NCI-H345 (cell line): ENCODE measurements at regions not wholly inside any gene's neighbourhood (a gene's known extent, or its start where the extent isn't known, plus 50 kb on each side); places are given as distances from the start of the nearest gene placed in this dataset.

Experiments
- DNase-seq: peaks from one replicate; lab custom pipeline; 2025; lab: John Stamatoyannopoulos, UW

DNA sequence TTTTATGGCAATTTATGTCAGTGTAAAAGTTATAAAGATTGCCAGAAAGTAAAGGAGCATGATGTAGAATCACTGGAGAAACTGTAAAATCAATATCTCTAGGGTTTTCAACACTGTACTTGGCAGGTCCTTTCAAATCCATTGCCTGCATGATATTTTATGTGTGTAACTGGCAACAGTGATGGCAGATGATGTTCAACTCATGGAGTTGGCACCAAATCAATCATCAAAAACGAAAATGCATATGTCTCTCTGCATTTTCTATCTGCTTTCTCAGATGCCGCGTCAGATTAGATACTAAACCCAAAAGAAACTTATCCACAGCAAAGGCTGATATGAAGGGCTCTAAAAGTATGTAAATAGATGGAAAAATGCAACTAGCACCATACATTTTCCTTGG, 1395.5 kb upstream of the PIK3C3 start:
- no peak for DNase-seq

DNA sequence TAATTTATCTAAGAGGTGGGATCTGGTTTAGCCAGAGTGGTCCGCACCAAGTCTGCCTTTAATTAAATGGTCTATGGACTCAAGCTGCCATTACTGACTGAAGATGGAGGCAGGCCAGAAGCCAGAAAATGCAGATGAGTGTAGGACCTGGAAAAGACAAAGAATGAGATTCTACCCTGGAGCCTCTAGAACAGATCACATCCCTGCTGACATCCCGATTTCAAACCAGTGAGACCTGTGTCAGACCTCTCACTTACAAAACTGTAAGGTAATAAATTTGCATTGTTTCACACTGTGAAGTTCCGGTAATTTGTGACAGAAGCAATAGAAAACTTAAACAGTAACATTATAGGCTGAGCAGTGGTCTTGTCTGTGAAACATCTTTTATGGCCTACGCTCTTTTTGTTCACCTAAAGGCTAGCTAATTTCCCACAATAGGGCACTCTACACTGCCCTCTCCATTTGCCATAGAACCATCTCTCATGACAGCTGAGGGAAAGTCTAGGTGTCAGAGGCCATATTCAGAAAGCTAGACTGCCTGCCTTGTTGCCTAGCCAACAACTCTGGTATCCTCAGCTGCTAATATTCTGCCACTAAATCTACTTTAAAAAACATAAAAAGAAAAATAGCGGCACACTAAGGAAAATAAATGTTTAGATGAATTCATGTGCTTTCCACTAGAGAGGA, 1396.2 kb upstream of the PIK3C3 start:
- DNase-seq: no peak

DNA sequence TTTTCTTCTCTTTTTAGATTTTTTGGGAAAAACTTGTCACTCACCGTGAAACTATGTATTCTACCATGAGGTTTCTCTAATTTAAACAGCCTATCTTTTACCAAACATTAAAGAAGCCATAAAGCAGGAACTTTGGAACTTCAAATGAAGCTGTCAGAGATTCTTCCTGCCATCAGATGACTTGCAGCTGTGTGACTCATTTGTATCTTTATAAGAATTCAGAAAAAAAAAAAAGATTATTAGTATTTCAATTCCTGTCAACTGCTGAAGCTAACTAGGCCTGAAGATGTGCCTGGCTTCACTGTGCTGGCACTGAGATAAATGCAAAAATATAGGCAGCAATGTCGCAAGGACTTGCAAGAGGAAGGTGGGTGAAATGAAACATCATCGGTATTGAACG, 1399.1 kb upstream of the PIK3C3 start:
- DNase-seq: no peak

DNA sequence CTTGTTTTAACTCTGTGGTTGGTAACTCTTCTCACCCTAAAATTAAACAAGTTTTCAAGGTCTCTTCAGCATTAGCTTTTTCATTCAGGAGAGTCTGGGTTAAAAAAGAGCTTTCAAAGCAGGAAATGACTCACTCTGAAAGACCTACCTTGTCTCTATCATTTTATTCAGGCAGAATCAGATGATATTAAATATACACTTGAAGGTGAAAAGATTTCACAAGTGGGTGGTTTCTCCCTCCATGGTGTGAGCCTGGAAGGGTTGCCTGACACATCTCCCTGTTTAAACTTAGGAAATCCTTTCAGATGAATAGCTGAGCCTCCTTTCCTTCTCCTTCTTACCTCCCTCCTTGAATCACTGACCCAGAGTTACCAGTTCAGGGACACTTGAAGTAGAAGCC, 1402.0 kb upstream of the PIK3C3 start:
- DNase-seq: no peak

DNA sequence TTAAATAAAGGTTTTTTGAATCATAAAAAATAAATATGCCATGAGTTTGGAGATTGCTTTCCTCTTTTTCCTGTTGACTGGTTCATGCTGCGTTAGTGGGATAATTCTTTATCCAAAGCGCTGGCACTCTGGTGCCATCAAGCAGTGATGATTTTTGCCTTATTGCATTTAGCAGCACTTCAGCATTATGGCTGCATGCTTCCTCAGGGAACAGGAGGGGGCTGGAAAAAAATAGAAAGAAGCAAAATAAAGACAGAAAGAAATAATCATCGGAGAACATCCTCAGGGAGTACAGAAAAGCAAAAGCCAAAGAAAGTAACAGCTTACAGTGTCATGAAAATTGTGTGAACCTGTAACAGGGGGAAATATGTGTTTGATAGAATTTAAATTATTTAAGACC, 1408.2 kb upstream of the PIK3C3 start:
- no peak for DNase-seq

DNA sequence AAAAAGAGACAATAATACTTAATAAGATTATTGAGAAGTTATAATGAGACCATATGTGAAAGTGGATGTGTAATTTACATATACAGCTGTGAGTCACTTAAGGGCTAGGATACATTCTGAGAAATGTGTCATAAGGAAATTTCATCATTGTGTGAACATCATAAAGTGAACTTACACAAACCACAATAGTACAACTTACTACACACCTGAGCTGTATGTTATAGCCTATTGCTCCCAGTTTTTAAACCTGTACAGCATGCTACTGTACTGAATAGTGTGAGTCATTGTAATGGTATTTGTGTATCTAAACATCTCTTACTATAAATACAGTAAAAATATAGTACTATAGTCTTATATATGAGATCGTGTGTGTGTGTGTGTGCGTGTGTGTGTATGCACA, 1420.3 kb upstream of the PIK3C3 start:
- no peak for DNase-seq

DNA sequence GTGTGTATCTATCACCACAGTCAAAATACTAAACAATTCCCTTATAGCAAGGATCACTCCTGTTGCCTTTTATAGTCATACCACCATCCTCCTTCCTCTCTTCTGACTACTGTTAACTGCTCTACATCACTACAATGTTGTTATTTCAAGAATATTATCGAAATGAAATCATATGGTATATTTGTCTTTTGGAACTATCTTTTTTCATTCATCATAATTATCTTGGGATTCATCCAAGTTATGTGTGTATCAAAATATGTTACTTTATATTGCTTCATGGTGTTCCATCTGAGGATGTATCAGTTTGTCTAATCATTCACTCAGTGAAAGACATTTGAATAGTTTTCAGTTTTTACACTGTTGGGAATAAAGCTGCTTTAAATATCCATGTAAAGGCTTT, 1423.0 kb upstream of the PIK3C3 start:
- DNase-seq: no peak

DNA sequence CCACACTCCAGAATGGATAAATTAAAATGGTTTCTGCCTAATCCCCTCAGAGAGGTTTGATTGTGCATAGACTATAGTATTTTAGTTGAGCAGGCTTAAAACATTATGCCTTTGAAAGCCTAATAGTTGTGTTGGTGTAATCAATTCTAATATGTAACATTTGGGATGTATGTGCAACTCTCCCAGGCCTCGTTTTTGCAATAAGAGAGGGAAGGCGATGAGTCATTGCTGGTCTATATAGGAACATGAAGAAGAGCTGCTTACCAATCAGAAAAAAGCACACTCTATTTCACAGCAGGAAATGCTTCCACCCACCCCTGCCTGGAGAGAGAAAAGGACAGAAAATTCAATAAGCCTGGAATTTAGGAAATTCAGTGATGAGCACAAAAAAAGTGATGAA, 1424.0 kb upstream of the PIK3C3 start:
- DNase-seq: no peak

DNA sequence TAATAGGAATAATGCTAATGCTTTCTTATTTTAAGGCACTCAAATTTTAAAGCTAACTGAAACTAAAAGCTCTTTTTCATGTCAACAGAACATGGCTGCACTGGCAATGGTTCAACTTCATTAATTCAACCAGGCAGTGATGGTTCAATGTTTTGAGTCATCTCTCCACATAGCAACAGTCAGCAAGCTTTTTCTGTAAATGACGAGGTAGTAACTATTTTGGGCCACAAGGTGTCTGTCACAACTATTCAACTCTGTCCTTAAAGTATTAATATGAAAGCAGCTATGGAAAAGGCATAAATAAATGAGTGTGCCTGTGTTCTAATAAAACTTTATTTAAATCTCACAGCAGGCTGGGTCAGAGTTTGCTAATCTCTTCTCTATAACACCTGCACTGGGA, 1425.6 kb upstream of the PIK3C3 start:
- DNase-seq: no peak

DNA sequence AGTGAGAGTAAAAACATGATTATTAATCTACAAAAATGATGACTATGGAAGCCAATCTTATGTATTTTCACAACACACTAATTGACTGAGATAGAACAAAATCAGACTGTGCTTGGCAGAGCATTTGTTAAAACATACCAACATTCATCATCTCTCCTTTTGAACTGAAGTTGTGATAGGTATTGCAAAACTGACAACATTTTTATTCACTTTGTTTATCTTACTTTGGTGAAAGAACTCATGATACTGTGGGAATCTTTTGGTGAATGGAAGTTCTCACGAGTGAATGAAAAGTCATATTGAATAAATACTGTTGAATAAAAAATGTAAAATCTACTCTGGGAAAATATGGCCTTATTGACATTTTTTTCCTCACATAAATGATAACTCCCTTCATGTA, 1430.2 kb upstream of the PIK3C3 start:
- DNase-seq: no peak

DNA sequence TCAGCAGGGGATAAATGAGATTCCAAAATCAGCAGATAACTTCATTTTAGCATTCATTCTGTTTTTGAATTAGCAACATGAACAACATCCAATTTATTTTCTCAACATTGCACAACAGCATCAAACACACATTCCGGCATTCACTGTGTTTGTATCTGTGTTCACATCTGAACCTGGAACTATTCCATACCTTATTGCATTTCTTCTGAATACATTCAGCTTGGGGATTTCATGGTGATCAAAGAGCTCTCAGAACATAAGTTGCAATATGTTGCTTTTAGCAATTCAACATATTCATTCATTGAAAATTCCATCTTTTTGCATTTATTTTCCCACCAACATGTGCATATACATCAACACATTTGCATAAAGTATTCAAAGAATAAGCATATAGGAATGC, 1431.7 kb upstream of the PIK3C3 start:
- DNase-seq: no peak

DNA sequence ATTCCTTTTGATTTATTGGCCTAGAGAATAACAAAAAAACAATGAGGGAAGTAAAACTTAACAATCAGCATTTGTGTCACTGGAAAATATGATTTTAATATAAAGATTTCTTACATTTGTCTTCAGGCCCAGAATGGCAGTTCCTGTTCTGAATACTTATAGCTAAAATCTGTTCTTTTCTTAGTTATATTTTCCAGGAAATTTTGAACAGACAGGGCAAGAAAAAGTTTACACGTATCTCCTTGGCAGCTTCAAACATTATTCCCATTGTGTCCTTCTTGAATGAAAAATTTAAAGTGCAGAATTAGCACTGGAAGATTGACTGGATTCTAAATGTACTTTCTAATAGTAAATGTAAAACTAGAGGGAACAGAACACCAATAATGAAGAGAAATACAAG, 1454.0 kb upstream of the PIK3C3 start:
- no peak for DNase-seq

DNA sequence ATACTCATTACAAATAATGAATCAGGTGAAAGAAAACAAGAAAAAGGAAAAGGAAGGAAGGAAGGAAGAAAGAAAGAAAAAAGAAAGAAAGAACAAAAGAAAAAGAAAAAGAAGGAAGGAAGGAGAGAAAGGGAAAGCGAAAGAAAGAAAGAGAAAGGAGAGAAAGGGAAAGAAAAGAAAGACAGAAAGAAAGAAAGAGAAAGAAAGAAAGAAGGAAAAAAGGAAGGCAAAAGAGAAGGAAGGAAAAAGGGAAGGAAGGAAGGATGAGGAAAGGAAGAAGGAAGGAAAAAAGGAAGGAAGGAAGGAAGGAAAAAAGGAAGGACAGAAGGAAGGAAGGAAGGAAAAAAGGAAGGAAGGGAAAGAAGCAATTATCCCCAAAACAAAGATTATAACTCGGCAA, 1460.4 kb upstream of the PIK3C3 start:
- DNase-seq: no peak

DNA sequence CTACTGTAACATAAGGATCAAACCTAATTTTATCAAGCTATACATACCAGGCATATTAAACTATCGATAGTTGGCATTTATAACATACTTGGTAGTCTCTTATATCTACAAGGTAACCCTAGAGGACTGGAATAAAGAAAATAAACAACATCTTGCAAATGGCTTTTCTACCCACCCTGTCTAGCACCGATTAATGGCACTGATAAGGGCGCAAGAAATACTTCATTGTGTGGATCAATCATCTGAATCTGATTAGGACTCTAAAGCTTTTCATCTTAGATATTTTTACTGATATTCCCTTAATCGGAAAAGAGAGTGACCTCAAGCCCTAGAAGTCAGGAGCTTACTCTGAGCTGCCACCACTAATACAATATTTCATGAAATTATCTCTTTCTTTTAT, 1461.7 kb upstream of the PIK3C3 start:
- DNase-seq: no peak

DNA sequence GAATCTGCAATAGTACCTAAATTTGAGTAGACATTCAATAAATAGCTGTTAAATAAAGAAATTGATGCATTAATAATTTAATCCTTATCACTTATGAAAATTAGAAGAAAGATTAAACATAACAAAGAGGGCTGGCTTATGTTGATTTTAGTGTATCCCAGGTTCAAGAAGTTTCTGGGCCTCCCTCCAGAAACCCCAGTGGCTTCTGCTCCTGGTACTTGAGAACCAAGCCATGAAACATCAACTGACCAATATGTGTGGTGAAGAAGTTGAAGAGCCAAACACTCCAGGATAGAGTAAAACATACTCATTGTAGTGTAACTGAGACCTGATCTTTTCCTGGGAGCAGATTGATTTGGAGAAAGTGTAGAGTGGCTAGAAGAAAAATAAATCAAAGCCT, 1465.7 kb upstream of the PIK3C3 start:
- DNase-seq: no peak

DNA sequence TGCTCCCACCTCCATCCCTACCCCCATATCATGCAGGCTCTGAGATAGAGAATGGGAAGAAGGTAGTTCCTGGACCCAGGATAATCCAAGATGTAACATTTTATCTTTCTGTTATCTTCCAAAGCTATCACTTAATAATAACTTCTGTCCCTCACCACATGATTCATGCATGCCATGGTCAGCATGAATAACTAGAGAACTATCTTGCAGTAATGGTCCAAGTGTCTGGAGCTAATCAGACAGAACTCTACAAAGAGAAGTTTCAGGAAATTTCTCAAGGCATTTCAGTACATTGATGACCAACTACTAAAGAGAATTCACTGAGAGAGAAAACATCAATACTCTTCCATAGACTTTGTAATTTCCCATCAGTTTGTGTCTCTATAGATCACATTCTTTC, 1469.7 kb upstream of the PIK3C3 start:
- DNase-seq: no peak

DNA sequence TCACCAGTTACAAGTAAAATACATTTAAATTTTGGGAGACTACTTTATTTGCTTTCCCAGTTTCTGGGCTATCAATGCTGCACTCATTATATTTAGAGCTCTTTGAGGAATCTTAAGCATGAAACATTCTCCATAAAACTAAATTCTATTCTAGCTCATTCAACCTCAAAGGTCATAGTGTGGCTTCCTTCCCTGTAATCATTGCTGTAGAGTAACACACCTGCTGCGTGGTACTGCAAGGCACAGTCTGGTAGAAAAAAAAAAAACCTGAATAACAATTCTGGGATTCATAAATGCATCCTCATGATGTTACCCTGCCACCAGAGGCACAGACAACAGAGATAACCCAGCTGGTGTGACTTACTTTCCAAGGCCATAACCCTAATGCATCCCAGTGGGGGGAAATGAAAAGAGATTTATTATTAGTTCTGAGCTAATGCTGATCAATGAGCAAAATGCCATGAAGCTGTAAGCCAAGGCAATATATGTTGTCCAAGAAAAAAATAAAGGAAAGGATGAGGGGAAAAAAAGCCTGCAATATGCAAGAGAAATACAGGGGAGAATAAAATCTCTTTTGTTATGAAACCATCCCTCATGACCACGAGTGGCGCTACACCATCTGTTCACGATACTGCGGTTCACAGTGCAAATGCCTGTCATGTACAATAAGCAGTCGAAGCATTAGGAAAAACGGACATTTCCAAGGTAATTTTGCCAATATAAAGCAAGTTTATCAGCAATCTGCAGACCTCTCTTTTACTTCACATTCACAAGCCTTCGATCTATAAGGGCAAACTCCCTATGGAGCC, 1481.6 kb upstream of the PIK3C3 start:
- DNase-seq: no peak

DNA sequence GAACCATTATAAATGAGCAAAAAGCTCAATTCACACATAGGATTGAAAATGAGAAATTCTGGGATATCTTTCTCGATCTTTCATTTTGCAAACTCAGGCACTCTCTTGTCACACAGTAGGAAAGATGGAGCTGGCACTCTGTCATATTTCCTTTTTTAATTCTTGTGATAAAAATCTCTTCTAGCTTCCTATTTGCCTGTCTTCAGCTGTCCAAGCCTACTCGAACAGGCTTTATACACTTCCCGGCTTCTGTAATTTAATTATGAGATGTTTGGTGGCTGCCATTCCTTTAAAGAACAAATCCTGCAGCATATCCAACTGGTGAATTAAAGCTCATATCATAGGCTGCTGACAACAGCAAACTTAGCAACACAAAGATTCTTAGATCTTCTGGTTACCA, 1484.3 kb upstream of the PIK3C3 start:
- no peak for DNase-seq

DNA sequence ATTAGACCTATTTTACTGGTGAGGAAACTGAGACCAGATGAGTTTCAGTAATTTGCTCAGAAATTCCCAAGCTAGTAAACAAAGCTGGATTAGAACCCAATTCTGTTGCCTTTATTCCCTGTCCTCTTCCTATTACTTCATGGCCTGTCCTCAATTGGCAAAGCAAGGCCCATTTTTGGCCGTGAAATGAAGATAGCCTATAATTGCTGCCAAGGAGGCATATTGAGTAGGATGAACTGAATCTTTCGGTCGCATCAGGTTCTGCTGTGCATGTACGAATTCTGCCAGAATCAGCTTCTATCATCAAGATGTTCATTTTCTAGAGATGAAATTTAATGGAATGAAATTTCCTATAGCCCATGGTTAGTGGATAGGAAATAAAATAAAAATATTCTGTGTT, 1485.2 kb upstream of the PIK3C3 start:
- DNase-seq: no peak

DNA sequence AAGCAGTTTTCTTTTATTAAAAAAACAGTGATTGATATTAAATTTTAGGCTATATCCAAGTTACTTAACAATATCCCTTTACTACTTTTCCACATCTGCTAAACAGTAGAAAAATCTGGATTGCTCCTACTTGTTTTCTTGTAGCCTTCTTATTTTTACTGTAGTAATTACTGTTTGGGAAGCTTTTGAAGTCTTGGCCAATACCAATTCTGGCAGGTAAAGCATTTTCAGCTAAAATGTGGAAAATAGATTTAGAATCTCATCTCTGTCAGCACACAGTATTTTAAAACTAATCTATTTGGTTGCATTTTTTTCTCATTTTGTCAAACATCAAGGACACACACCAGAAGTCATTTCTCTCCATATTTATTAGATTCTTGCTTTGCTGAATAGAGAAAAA, 1485.7 kb upstream of the PIK3C3 start:
- no peak for DNase-seq

DNA sequence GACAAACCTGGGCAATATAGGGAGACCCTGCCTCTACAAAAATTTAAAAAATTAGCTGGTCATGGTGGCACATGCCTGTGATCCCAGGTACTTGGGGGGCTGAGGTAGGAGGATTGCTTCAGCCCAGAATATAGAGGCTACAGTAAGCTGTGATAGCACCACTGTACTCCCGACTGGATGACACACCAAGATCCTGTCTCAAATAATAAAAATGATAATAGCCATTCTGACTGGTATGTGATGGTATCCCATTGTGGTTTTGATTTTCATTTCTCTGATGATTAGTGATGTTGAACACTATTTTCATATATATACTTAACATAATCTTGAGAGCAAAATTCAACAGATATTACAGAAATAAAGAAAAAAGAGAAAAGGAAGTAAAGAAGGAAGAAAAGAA, 1491.0 kb upstream of the PIK3C3 start:
- DNase-seq: no peak

DNA sequence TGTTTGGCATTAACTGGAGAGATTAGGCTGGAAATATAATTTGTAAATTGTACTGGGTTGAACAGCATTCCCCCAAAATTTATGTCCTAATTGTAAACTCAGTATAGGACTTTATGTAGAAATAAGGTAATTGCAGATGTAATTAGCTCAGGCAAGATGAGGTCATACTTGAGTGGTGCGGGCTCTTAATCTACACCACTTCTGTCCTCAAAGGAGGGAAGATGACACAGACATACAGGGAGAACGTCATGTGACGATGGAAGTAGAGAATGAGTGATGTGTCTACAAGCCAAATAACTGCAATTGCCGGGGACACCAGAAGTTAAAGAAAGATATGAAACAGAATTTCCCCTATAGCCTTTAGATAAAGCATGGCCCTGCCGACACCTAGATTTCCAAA, 1501.1 kb upstream of the PIK3C3 start:
- no peak for DNase-seq

DNA sequence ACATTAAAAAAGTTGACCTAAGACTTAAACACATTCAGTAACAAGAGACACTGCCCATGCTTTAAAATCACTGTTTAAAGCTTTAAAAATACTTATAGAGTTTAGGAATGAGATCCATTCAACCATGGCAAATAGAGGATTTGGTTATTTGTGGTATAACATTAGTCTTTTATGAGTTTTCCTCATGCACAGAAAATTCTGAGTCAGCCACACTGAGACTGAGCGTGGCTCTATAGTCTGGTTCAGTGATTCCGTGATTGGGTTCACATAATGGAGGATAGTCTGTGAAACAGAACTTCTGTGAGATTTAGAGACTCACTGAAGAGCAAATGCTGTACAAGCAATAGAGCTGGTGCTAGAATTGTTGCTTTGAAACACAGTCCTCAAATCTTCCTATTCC, 1502.4 kb upstream of the PIK3C3 start:
- DNase-seq: no peak

DNA sequence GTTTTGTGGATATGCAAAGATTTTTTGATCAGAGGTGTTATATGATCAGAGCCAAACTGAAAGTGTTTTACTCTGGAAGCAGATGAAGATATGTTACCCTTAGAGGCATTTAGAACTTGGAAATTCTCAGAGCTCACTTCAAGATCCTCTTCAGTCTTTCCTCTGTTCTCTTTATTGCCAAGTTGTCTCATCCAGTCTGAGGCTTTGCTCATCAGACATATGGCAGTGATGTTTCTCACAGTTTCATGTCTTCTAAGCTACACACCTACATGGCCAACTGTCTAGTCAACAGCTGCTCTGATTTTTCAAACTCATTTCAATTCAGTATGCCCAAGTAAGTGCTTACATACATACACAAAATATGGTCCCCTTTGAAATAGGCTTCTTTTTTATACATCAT, 1504.3 kb upstream of the PIK3C3 start:
- no peak for DNase-seq
